AG09319 (cell line): ENCODE measurements at regions not wholly inside any gene's neighbourhood (a gene's known extent, or its start where the extent isn't known, plus 50 kb on each side); places are given as distances from the start of the nearest gene placed in this dataset.
"Not testable (repeated sequence)": the region's sequence is repeated elsewhere in the genome, so short reads cannot be mapped to it uniquely, and the experiment has no call there.

Experiments used
- DNase-seq: peaks from one replicate; pipeline ENCODE4 v3.0.0-alpha.2; 2010; ENCODE audit warnings: low read depth; ENCODE audit errors: extremely low read depth
- CTCF ChIP-seq: IDR thresholded peaks from 2 replicates; pipeline ENCODE4 v1.5.1; 2011; ENCODE audit warnings: low read depth, mild to moderate bottlenecking, inconsistent platforms, low read length, moderate library complexity

GRCh38 chr16:65316808-65317207 is 194.9 kb upstream of the CDH11 start:
- no peak for TF ChIP-seq CTCF
- DNase-seq = no peak

- TF ChIP-seq CTCF = no peak
- DNase-seq = no peak
Observed at GRCh38 chr16:65315081-65315780, 193.4 kb upstream of the CDH11 start.

- no peak for TF ChIP-seq CTCF
- DNase-seq = no peak
Observed at GRCh38 chr16:65314627-65315008, 192.8 kb upstream of the CDH11 start.

GRCh38 chr16:65313936-65314626 is 192.2 kb upstream of the CDH11 start:
- no peak for DNase-seq
- TF ChIP-seq CTCF = no peak

GRCh38 chr16:65312795-65313194 is 190.9 kb upstream of the CDH11 start:
- no peak for DNase-seq
- TF ChIP-seq CTCF = no peak

GRCh38 chr16:65312071-65312470 is 190.2 kb upstream of the CDH11 start:
- no peak for TF ChIP-seq CTCF
- DNase-seq = no peak

- not testable (repeated sequence) for DNase-seq
Observed at GRCh38 chr16:65310491-65310890, 188.6 kb upstream of the CDH11 start.

- no peak for DNase-seq
- no peak for TF ChIP-seq CTCF
Observed at GRCh38 chr16:65309354-65309753, 187.5 kb upstream of the CDH11 start.
